ENCODE measurements at regions not wholly inside any gene's neighbourhood (a gene's known extent, or its start where the extent isn't known, plus 50 kb on each side); places are given as distances from the start of the nearest gene placed in this dataset.
"Not testable (repeated sequence)": the region's sequence is repeated elsewhere in the genome, so short reads cannot be mapped to it uniquely, and the experiment has no call there.

DNA sequence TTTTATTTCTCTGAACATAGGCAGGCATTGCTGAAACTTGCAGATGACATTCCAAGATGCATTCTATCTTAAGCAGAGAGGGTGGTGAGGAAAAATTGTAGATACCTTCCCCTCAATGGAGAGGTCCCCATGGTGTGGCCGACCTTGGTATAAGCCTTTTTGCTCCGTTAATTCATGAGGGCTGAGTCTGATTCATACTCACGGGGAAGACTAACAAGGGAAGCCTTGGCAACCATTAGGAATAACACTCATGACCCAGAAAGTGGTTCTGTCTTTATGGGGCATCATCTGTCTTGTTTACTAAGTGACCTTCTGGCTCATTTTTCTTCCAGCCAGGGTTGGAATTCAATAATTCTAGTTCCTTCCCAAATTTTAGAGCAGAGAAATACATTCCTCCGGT is 148.3 kb downstream of the ADRA2C start:
- not testable (repeated sequence) for TF ChIP-seq POLR2A (IDR thresholded peaks at IDR 0.05; ENCODE audit: low read length); GATA1 (IDR thresholded peaks at IDR 0.05; ENCODE audit: low read depth, low read length)

Data from erythroblast (primary cell).